Epithelial cell of proximal tubule (primary cell): ENCODE measurements at regions not wholly inside any gene's neighbourhood (a gene's known extent, or its start where the extent isn't known, plus 50 kb on each side); places are given as distances from the start of the nearest gene placed in this dataset.

Experiments
- DNase-seq: peaks from one replicate; pipeline ENCODE4 v3.0.0-alpha.2; 2011; ENCODE audit warnings: low read depth
- H3K4me3 ChIP-seq: 2 replicates; pipeline ENCODE4 v1.5.1; 2011; ENCODE audit warnings: low read depth, mild to moderate bottlenecking, low read length
- TF ChIP-seq, protein P1 (sequence below): conservative IDR thresholded peaks from 2 replicates; pipeline ENCODE4 v1.5.1; 2012; ENCODE audit warnings: low read depth, mild to moderate bottlenecking, low read length

DNA sequence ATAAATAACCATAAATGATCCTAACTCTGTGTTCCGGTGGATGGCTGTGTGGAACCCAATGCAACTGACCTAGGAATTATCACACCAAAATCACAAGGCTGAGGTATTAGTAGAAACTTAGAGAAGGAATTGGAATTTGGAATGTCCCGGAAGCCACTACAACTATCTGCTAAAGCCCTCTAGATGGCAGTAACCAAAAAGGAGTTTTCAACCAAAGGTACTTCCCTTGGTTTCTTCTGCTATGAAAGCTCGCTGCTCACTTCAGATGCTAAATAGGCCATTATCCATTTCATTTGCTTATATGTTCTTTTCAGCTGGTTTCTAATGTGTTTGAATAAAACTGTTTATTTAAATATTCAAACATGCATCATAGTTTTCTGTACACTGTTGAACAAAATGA, 1589.1 kb upstream of the SPRY2 start:
- DNase-seq = peak; percentile 2
- TF ChIP-seq, protein P1, sequence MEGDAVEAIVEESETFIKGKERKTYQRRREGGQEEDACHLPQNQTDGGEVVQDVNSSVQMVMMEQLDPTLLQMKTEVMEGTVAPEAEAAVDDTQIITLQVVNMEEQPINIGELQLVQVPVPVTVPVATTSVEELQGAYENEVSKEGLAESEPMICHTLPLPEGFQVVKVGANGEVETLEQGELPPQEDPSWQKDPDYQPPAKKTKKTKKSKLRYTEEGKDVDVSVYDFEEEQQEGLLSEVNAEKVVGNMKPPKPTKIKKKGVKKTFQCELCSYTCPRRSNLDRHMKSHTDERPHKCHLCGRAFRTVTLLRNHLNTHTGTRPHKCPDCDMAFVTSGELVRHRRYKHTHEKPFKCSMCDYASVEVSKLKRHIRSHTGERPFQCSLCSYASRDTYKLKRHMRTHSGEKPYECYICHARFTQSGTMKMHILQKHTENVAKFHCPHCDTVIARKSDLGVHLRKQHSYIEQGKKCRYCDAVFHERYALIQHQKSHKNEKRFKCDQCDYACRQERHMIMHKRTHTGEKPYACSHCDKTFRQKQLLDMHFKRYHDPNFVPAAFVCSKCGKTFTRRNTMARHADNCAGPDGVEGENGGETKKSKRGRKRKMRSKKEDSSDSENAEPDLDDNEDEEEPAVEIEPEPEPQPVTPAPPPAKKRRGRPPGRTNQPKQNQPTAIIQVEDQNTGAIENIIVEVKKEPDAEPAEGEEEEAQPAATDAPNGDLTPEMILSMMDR = peak; percentile 75

GRCh38 chr13:81927347-81927746, 1586.4 kb upstream of the SPRY2 start:
- H3K4me3 ChIP-seq = no peak overlapping the region
- no peak for DNase-seq
- TF ChIP-seq, protein P1 = peak; percentile 45

More for the DNA sequence above, 1589.1 kb upstream of the SPRY2 start:
- no peak overlapping the region for H3K4me3 ChIP-seq

GRCh38 chr13:81917810-81918209, 1576.9 kb upstream of the SPRY2 start:
- H3K4me3 ChIP-seq = no peak overlapping the region
- TF ChIP-seq, protein P1 = no peak
- DNase-seq = no peak

DNA sequence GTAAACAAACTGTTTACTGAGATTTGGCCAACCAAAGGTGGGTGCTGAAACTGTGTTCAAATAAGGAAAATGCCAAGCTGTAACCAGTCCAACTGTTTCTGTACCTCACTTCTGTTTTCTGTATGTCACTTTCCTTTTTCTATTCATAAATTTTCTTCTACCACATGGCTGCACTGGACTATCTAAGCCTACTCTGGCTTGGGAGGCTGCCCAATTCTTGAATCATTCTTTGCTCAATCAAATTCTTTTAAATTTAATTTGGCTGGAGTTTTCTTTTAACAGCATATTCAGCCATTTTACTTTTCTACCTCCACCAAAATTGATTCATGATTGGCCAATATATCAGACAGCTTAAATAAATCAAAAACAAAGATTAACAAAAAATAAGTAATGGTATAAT, 1575.5 kb upstream of the SPRY2 start:
- H3K4me3 ChIP-seq = no peak overlapping the region
- DNase-seq = no peak
- TF ChIP-seq, protein P1 = no peak

- DNase-seq = no peak
Observed at GRCh38 chr13:81907787-81908372, 1567.0 kb upstream of the SPRY2 start.

GRCh38 chr13:81888855-81889254, 1547.9 kb upstream of the SPRY2 start:
- TF ChIP-seq, protein P1 = no peak
- no peak overlapping the region for H3K4me3 ChIP-seq
- no peak for DNase-seq

More at GRCh38 chr13:81907787-81908372, 1567.0 kb upstream of the SPRY2 start:
- H3K4me3 ChIP-seq = no peak overlapping the region
- TF ChIP-seq, protein P1 = no peak
